ENCODE measurements at regions not wholly inside any gene's neighbourhood (a gene's known extent, or its start where the extent isn't known, plus 50 kb on each side); places are given as distances from the start of the nearest gene placed in this dataset.

DNA sequence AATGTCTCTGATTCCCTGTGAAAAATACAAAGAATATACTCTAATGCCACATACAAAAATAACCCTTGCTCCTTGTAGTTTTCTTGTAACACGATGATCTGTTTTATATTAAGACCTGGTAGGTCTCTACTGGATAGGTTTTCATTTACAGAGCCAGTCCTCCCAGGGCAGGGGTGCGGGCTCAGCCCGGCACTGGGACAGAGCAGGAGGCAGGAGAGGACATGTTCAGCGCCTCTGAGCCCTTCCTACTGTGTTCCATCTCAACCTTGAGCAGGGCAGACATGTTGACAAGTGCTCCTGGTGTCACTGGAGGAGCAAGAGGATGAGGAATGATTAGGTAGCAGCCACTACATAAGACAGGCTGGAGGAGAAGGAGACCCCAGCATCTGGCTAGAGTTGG, 335.5 kb downstream of the INSIG2 start:
- SMC1A ChIA-PET (ENCODE audit: uncharacterized antibody, unreplicated experiment): no interaction called here
- CTCF ChIA-PET: no interaction called here
- Histone ChIP-seq H3K9ac (ENCODE audit: control insufficient read depth, insufficient read depth, low read length) (no peak overlapping the region), H2AFZ (ENCODE audit: control insufficient read depth, low read depth, low read length) (no peak overlapping the region), H3K4me1 (ENCODE audit: control insufficient read depth, insufficient read depth, low read length) (no peaks in the 10 kb centered on the region), H4K20me1 (ENCODE audit: control insufficient read depth, insufficient read depth) (no peaks in the 10 kb centered on the region), H3K79me2 (ENCODE audit: control insufficient read depth, insufficient read depth, low read length) (no peaks in the 10 kb centered on the region), H3K36me3 (ENCODE audit: control insufficient read depth in 2 of 2, insufficient read depth in 2 of 2, low read length in 1 of 2) (no peaks in the 10 kb centered on the region), H3K4me3 (no peak overlapping the region), H3K4me2 (ENCODE audit: control insufficient read depth, insufficient read depth) (no peak overlapping the region), H3K27me3 (replicated peaks in 1 of 2; ENCODE audit: control insufficient read depth in 2 of 2, insufficient read depth in 2 of 2, low read length in 1 of 2) (no peaks in the 10 kb centered on the region), H3K27ac (ENCODE audit: control insufficient read depth, insufficient read depth) (no peak overlapping the region), H3K9me3 (replicated peaks; ENCODE audit: control insufficient read depth, insufficient read depth, low read length) (no peaks in the 10 kb centered on the region)
- 19% methylated on average over 4 of the region's 4 CpGs for WGBS (ENCODE audit: insufficient coverage, insufficient replicate concordance, low lambda C conversion rate, missing lambda C conversion rate)
- RAD21 ChIA-PET (ENCODE audit: unreplicated experiment): no interaction called here
- DNase-seq (ENCODE audit: low read depth, low spot score) (no peak), FAIRE-seq (no peak), ATAC-seq (no peak)
- TF ChIP-seq WRNIP1 (IDR thresholded peaks at IDR 0.05; ENCODE audit: borderline replicate concordance, low read depth, low read length): no peak
- TF ChIP-seq, protein P1, sequence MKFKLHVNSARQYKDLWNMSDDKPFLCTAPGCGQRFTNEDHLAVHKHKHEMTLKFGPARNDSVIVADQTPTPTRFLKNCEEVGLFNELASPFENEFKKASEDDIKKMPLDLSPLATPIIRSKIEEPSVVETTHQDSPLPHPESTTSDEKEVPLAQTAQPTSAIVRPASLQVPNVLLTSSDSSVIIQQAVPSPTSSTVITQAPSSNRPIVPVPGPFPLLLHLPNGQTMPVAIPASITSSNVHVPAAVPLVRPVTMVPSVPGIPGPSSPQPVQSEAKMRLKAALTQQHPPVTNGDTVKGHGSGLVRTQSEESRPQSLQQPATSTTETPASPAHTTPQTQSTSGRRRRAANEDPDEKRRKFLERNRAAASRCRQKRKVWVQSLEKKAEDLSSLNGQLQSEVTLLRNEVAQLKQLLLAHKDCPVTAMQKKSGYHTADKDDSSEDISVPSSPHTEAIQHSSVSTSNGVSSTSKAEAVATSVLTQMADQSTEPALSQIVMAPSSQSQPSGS (IDR thresholded peaks at IDR 0.05; ENCODE audit: low read length): no peak
- no peak for TF ChIP-seq IRF4 (IDR thresholded peaks at IDR 0.05; ENCODE audit: low read depth, low read length)
- TF ChIP-seq RELA (IDR thresholded peaks at IDR 0.05; ENCODE audit: borderline replicate concordance, partially characterized antibody): no peak
- TF ChIP-seq ETV6 (conservative IDR thresholded peaks at IDR 0.05 in 1 of 2, IDR thresholded peaks at IDR 0.05 in 1 of 2; ENCODE audit: borderline replicate concordance in 1 of 2, low read depth in 1 of 2): no peak
- no peak for TF ChIP-seq KLF5 (IDR thresholded peaks at IDR 0.05; ENCODE audit: partially characterized antibody)
- no peak for TF ChIP-seq DPF2 (IDR thresholded peaks at IDR 0.05)
- TF ChIP-seq, protein P2, sequence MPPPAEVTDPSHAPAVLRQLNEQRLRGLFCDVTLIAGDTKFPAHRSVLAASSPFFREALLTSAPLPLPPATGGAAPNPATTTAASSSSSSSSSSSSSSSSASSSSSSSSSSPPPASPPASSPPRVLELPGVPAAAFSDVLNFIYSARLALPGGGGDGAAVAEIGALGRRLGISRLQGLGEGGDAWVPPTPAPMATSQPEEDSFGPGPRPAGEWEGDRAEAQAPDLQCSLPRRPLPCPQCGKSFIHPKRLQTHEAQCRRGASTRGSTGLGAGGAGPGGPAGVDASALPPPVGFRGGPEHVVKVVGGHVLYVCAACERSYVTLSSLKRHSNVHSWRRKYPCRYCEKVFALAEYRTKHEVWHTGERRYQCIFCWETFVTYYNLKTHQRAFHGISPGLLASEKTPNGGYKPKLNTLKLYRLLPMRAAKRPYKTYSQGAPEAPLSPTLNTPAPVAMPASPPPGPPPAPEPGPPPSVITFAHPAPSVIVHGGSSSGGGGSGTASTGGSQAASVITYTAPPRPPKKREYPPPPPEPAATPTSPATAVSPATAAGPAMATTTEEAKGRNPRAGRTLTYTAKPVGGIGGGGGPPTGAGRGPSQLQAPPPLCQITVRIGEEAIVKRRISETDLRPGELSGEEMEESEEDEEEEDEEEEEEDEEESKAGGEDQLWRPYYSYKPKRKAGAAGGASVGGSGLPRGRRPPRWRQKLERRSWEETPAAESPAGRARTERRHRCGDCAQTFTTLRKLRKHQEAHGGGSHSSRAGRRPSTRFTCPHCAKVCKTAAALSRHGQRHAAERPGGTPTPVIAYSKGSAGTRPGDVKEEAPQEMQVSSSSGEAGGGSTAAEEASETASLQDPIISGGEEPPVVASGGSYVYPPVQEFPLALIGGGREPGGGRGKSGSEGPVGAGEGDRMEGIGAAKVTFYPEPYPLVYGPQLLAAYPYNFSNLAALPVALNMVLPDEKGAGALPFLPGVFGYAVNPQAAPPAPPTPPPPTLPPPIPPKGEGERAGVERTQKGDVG (CRISPR knock-in tag; IDR thresholded peaks at IDR 0.05): no peak
- TF ChIP-seq TAF1 (IDR thresholded peaks at IDR 0.05; ENCODE audit: borderline replicate concordance, low read depth, low read length): no peak
- TF ChIP-seq MEF2A (IDR thresholded peaks at IDR 0.05; ENCODE audit: insufficient read depth, low read depth, low read length): no peak
- TF ChIP-seq, protein P3, sequence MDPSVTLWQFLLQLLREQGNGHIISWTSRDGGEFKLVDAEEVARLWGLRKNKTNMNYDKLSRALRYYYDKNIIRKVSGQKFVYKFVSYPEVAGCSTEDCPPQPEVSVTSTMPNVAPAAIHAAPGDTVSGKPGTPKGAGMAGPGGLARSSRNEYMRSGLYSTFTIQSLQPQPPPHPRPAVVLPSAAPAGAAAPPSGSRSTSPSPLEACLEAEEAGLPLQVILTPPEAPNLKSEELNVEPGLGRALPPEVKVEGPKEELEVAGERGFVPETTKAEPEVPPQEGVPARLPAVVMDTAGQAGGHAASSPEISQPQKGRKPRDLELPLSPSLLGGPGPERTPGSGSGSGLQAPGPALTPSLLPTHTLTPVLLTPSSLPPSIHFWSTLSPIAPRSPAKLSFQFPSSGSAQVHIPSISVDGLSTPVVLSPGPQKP (IDR thresholded peaks at IDR 0.05; ENCODE audit: low read depth, low read length): no peak
- TF ChIP-seq NFYA (IDR thresholded peaks at IDR 0.05; ENCODE audit: borderline replicate concordance, low read depth, low read length): no peak
- TF ChIP-seq POLR2A (IDR thresholded peaks at IDR 0.05; ENCODE audit: low read depth, low read length): no peak
- no peak for TF ChIP-seq MTA3 (IDR thresholded peaks at IDR 0.05; ENCODE audit: borderline replicate concordance, low read length)
- BruUV-seq (replicated peaks): no TSS peak
- in situ Hi-C loops (cut with MboI) (no loop called here), intact Hi-C loops (cut with micrococcal nuclease; ENCODE audit: unreplicated experiment) (no loop called here)
- POLR2A ChIA-PET: no interaction called here

Data from GM12878 (cell line).